ENCODE measurements at regions not wholly inside any gene's neighbourhood (a gene's known extent, or its start where the extent isn't known, plus 50 kb on each side); places are given as distances from the start of the nearest gene placed in this dataset.

- no peak for TF ChIP-seq CTCF (IDR thresholded peaks at IDR 0.05)
- no peak for TF ChIP-seq ZSCAN18 (CRISPR knock-in tag; IDR thresholded peaks at IDR 0.05)
- no peak for TF ChIP-seq IRF1 (CRISPR knock-in tag; IDR thresholded peaks at IDR 0.05)
- no peak for TF ChIP-seq FOXJ3 (CRISPR knock-in tag; IDR thresholded peaks at IDR 0.05; ENCODE audit: borderline replicate concordance)
- no peak for TF ChIP-seq ZNF138 (CRISPR knock-in tag; conservative IDR thresholded peaks at IDR 0.05)
- no peak for TF ChIP-seq NFYB (CRISPR knock-in tag; conservative IDR thresholded peaks at IDR 0.05; ENCODE audit: low read depth)
- TF ChIP-seq GABPB1 (CRISPR knock-in tag; IDR thresholded peaks at IDR 0.05): no peak
- TF ChIP-seq ZNF317 (CRISPR knock-in tag; IDR thresholded peaks at IDR 0.05; ENCODE audit: borderline replicate concordance, low read depth): no peak
Measured at GRCh38 chr1:222279591-222279990, 268.3 kb downstream of the HHIPL2 start.

All from WTC11 (cell line).